AG04449 (cell line): ENCODE measurements at regions not wholly inside any gene's neighbourhood (a gene's known extent, or its start where the extent isn't known, plus 50 kb on each side); places are given as distances from the start of the nearest gene placed in this dataset.

Experiments used
- CTCF ChIA-PET: fragments of 350-600 bp; formaldehyde crosslinking; extraction: SDS; loops from one replicate; lab custom pipeline; 2021; ENCODE audit warnings: antibody characterized with exemption; lab: Yijun Ruan, JAX
- POLR2A ChIA-PET: fragments of 400-600, 350-600 bp; formaldehyde crosslinking; extraction: SDS; loops from one replicate; lab custom pipeline; 2020; ENCODE audit warnings: antibody characterized with exemption, inconsistent platforms; lab: Yijun Ruan, JAX
- DNase-seq: peaks from one replicate; pipeline ENCODE4 v3.0.0-alpha.2; 2010; ENCODE audit warnings: low read depth, low spot score
- H3K4me3 ChIP-seq: 2 replicates; pipeline ENCODE4 v1.5.1; 2011; ENCODE audit warnings: low read depth, mild to moderate bottlenecking, control low read depth, low read length
- CTCF ChIP-seq: IDR thresholded peaks from one replicate; pipeline ENCODE4 v1.5.1; 2011; ENCODE audit warnings: mild to moderate bottlenecking, moderate library complexity, low read length, control low read depth, inconsistent platforms; ENCODE audit not compliant: insufficient read depth; ENCODE audit errors: missing control alignments

- ChIA-PET POLR2A (no interaction called here), CTCF (no interaction called here)
- DNase-seq: no peak
- TF ChIP-seq CTCF: no peak
- no peak overlapping the region for H3K4me3 ChIP-seq
These were observed 1258.6 kb downstream of the OLFM4 start for GRCh38 chr13:54287062-54287764.

DNA sequence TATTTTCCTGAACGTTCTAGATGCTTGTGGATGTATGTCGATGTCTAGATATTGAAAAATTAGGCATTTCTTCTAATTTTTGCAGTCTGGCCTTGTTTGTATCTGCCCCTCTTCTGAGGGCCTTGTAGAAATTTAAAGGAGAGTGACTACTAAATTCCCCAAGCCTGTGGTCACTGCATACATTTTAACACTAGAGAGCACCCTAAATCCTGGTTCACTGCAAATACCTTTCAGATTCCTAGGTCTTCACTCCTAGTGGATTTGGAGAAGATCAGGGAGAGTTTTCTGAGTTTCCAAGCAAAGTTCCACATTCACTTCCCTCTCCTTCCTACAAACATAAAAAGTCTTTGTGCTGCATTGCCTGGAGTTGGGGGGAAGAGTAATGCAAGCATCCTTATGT lies 1272.5 kb downstream of the OLFM4 start:
- H3K4me3 ChIP-seq: no peak overlapping the region
- ChIA-PET CTCF (no interaction called here), POLR2A (no interaction called here)
- TF ChIP-seq CTCF: no peak
- DNase-seq: no peak

DNA sequence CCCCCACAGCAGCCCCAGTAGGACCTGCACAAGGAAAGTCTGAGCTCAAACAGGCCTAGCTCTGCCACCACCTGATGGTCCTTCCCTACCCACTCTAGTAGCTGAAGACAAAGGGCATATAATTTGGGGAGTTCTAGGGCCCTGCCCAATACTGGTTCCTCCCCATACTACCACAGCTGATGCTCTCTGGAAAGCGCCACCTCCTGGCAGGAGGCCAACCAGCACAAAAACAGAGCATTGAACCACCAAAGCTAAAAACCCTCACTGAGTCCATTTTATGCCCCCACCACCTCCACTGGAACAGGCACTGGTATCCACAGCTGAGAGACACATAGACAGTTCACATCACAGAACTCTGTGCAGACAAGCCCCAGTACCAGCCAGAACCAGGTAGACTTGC lies 1276.8 kb downstream of the OLFM4 start:
- CTCF ChIA-PET: no interaction called here
- POLR2A ChIA-PET: no interaction called here
- no peak for TF ChIP-seq CTCF
- DNase-seq: no peak
- no peak overlapping the region for H3K4me3 ChIP-seq

GRCh38 chr13:54312885-54313284 lies 1284.3 kb downstream of the OLFM4 start:
- ChIA-PET CTCF (no interaction called here), POLR2A (no interaction called here)
- DNase-seq: no peak
- no peak overlapping the region for H3K4me3 ChIP-seq
- no peak for TF ChIP-seq CTCF

- POLR2A ChIA-PET: no interaction called here
- no peak for TF ChIP-seq CTCF
- no peak overlapping the region for H3K4me3 ChIP-seq
- DNase-seq: no peak
- CTCF ChIA-PET: no interaction called here
These were observed 1289.1 kb downstream of the OLFM4 start for GRCh38 chr13:54317722-54318121.

GRCh38 chr13:54337540-54337939 lies 1308.9 kb downstream of the OLFM4 start:
- TF ChIP-seq CTCF: no peak
- CTCF ChIA-PET: no interaction called here
- POLR2A ChIA-PET: no interaction called here
- H3K4me3 ChIP-seq: no peak overlapping the region
- DNase-seq: no peak
